Heart right ventricle (tissue), 16 donors: ENCODE measurements at regions not wholly inside any gene's neighbourhood (a gene's known extent, or its start where the extent isn't known, plus 50 kb on each side); places are given as distances from the start of the nearest gene placed in this dataset.
A peak's percentile ranks its signal among the peaks of the same experiment; 100 is the strongest.

Experiments used
- ATAC-seq, 8 donors: fragments of 200-7000 bp; cut with Tn5 transposase; one replicate each; pipeline ENCODE4 v1.9.1; 2020; ENCODE audit warnings: mild to moderate bottlenecking in 8 of 8, moderate library complexity in 8 of 8, moderate number of reproducible peaks in 1 of 8
- DNase-seq, 2 donors: peaks; one replicate each; pipeline ENCODE4 v3.0.0-alpha.2; 2020
- H3K27ac ChIP-seq, 10 donors: fragments of 200-600 bp; sonication (generic) in 2 of 10; one replicate each; pipeline versions ENCODE4 v1.5.0 to v1.8.0; 2020 to 2022; ENCODE audit warnings: mild to moderate bottlenecking in 3 of 10
- H3K27me3 ChIP-seq, 7 donors: fragments of 200-600 bp; one replicate each; pipeline ENCODE4 v1.8.0; 2021 to 2022; ENCODE audit warnings: mild to moderate bottlenecking in 2 of 7
- H3K36me3 ChIP-seq, 9 donors: fragments of 200-600 bp; sonication (generic) in 1 of 9; one replicate each; pipeline versions ENCODE4 v1.5.0 to v1.8.0; 2020 to 2022; ENCODE audit warnings: mild to moderate bottlenecking in 2 of 9
- H3K4me1 ChIP-seq, 9 donors: fragments of 200-600 bp; sonication (generic) in 1 of 9; one replicate each; pipeline versions ENCODE4 v1.5.0 to v1.8.0; 2020 to 2022; ENCODE audit warnings: mild to moderate bottlenecking in 4 of 9
- H3K4me3 ChIP-seq, 10 donors: fragments of 200-600 bp; sonication (generic) in 2 of 10; one replicate each; pipeline versions ENCODE4 v1.5.0 to v1.8.0; 2020 to 2022; ENCODE audit warnings: mild to moderate bottlenecking in 7 of 10, moderate library complexity in 2 of 10
- H3K9me3 ChIP-seq, 11 donors: fragments of 200-600 bp in 10 of 11; sonication (generic) in 2 of 11; one replicate each; pipeline versions ENCODE4 v1.5.0 to v1.8.0; 2013 to 2022; ENCODE audit warnings: mild to moderate bottlenecking in 2 of 11, control low read depth in 1 of 11, moderate library complexity in 1 of 11
- CTCF ChIP-seq, 9 donors: fragments of 200-600 bp; sonication (generic) in 2 of 9; IDR thresholded peaks; one replicate each; pipeline versions ENCODE4 v1.5.0 to v1.8.0; 2021 to 2022; ENCODE audit warnings: antibody characterized with exemption in 9 of 9, mild to moderate bottlenecking in 5 of 9, moderate library complexity in 1 of 9
- WGBS, 2 donors: extraction: QIAGEN DNeasy Blood & Tissue Kit; methylation state at CpG; one replicate each; pipeline ENCODE4 v1.1.7; 2013; ENCODE audit warnings: inconsistent platforms in 1 of 2; 5-methylcytosine and 5-hydroxymethylcytosine counted together
- intact Hi-C, 10 donors: fragments of 100-400 bp; cut with DNase I; formaldehyde crosslinking; loops; one replicate each; pipeline versions ENCODE4 v1.11.1 to v1.14.2; 2022
- donor health status: Arrhythmogenic right ventricular cardiomyopathy.
- donor health status: ischemic (EF 13 %, LVEDD 7.1; RV severe dilation, severe dysfunction).
- donor health status: healthy with polysubstance abuse.
- donor health status: DM: no; HTN: yes; CAD: no.
- donor health status: DM: no; HTN: no; CAD: no.
- donor health status: ischemic (EF 25% LVEDD 6.9; RV normal size, moderate dysfunction).
- donor health status: ischemic (EF 25% LVEDD 5.7; RV mildly dilated, moderate dysfunction).
- donor health status: healthy.
- donor health status: DM: yes; HTN: yes; CAD: no.
- donor health status: Ischemic cardiomyopathy.
- donor health status: ischemic (EF 35%, LVEDD 5.7; RV mildly dilated, moderate dysfunction).
- donor health status: nonischemic (EF 11% LVEDD 7.7; RV severe dilation, severe dysfunction).
- donor health status: DM: yes; HTN: yes; CAD: no.
- donor health status: PGD.
- donor health status: ischemic (EF 29% LVEDD 5.4; RV normal size, mild dysfunction).
- donor health status: nonischemic (EF 23%, LVEDD 6.1; RV moderate dilation, normal function).

- H3K4me3 ChIP-seq: no peak overlapping the region
Measured at GRCh38 chr14:60563113-60563512, 54.2 kb downstream of the SIX6 start.

GRCh38 chr14:60565211-60565610 is 56.3 kb downstream of the SIX6 start:
- no peak overlapping the region for H3K27ac ChIP-seq
- H3K4me3 ChIP-seq: no peak overlapping the region
- intact Hi-C loops: loop anchor here in 6 of 10 donors (5.0 to 10.0 kb wide), 5 partner anchors 210 to 600 kb away; no protein-coding TSS in a partner anchor
- no peaks in the 10 kb centered on the region for H3K36me3 ChIP-seq
- peaks cover 0 to 3% (median 0%) of the 10 kb centered on the region in 9 donors for H3K4me1 ChIP-seq
- WGBS, 2 donors: 67 to 76% methylated on average over 6 of the region's 6 CpGs
- no peak for TF ChIP-seq CTCF (IDR thresholded peaks at IDR 0.05)
- DNase-seq (no peak), ATAC-seq (no peak)
- H3K9me3 ChIP-seq: no peaks in the 10 kb centered on the region
- H3K27me3 ChIP-seq: peaks cover 0 to 13% (median 0%) of the 10 kb centered on the region in 7 donors

More at GRCh38 chr14:60563113-60563512, 54.2 kb downstream of the SIX6 start:
- Histone ChIP-seq H3K9me3 (no peaks in the 10 kb centered on the region), H3K36me3 (no peaks in the 10 kb centered on the region), H3K27me3 (peaks cover 0 to 13% (median 0%) of the 10 kb centered on the region in 7 donors), H3K27ac (no peak overlapping the region), H3K4me1 (peaks cover 0 to 3% (median 0%) of the 10 kb centered on the region in 9 donors)
- intact Hi-C loops: loop anchor here in 9 of 10 donors (2.0 to 10.0 kb wide), 10 partner anchors 208 to 598 kb away; no protein-coding TSS in a partner anchor
- DNase-seq (no peak), ATAC-seq (peak in 6 of 8 donors; percentile 46 to 84 (median 71))
- WGBS, 2 donors: 22 to 29% methylated on average over 2 of the region's 2 CpGs
- TF ChIP-seq CTCF (IDR thresholded peaks at IDR 0.05): no peak

- no peak for ATAC-seq
- intact Hi-C loops: loop anchor here in 6 of 10 donors (5.0 to 10.0 kb wide), 5 partner anchors 211 to 601 kb away; no protein-coding TSS in a partner anchor
- H3K4me3 ChIP-seq: no peak overlapping the region
- no peak for DNase-seq
- no peak for TF ChIP-seq CTCF (IDR thresholded peaks at IDR 0.05)
- peaks cover 0 to 13% (median 0%) of the 10 kb centered on the region in 7 donors for H3K27me3 ChIP-seq
- peaks cover 0 to 3% (median 0%) of the 10 kb centered on the region in 9 donors for H3K4me1 ChIP-seq
- H3K9me3 ChIP-seq: no peaks in the 10 kb centered on the region
- no peak overlapping the region for H3K27ac ChIP-seq
- H3K36me3 ChIP-seq: no peaks in the 10 kb centered on the region
- 87 to 92% methylated on average over 5 of the region's 5 CpGs for WGBS, 2 donors
Measured at GRCh38 chr14:60566101-60566500, 57.2 kb downstream of the SIX6 start.

- H3K36me3 ChIP-seq: no peaks in the 10 kb centered on the region
- DNase-seq: no peak
- H3K27ac ChIP-seq: no peak overlapping the region
- 72 to 78% methylated on average over 4 of the region's 4 CpGs for WGBS, 2 donors
- peaks cover 0 to 10% (median 0%) of the 10 kb centered on the region in 11 donors for H3K9me3 ChIP-seq
- ATAC-seq: no peak
- TF ChIP-seq CTCF (IDR thresholded peaks at IDR 0.05): no peak
- no peak overlapping the region for H3K4me3 ChIP-seq
- intact Hi-C loops: no loop called here
- H3K4me1 ChIP-seq: no peaks in the 10 kb centered on the region
- H3K27me3 ChIP-seq: peaks cover 0 to 6% (median 0%) of the 10 kb centered on the region in 7 donors
Measured at GRCh38 chr14:60573943-60574495, 65.1 kb downstream of the SIX6 start.
